CD14-positive monocyte (primary cell): ENCODE measurements at regions not wholly inside any gene's neighbourhood (a gene's known extent, or its start where the extent isn't known, plus 50 kb on each side); places are given as distances from the start of the nearest gene placed in this dataset.

Experiments used
- DNase-seq, 3 donors: peaks; one replicate each; pipeline ENCODE4 v3.0.0-alpha.2; 2011 to 2022
- H2AFZ ChIP-seq: 2 replicates; pipeline ENCODE4 v1.6.0; 2012; ENCODE audit warnings: mild to moderate bottlenecking, low read depth, low read length, inconsistent platforms; ENCODE audit not compliant: insufficient read depth, poor library complexity, severe bottlenecking
- H3K27ac ChIP-seq, 2 donors: 1 replicate in 1 of 2; 2 replicates in 1 of 2; pipeline ENCODE4 v1.5.1; 2012 to 2013; ENCODE audit warnings: low read length in 2 of 2, control low read depth in 1 of 2, inconsistent platforms in 1 of 2, low read depth in 1 of 2, mild to moderate bottlenecking in 1 of 2
- H3K27me3 ChIP-seq, 2 donors: one replicate each; pipeline versions ENCODE4 v1.6.0 to v1.6.1; 2011 to 2013; ENCODE audit warnings: low read length in 2 of 2; ENCODE audit not compliant: control insufficient read depth in 2 of 2, insufficient read depth in 2 of 2
- H3K36me3 ChIP-seq, 2 donors: replicated peaks in 1 of 2; 1 replicate in 1 of 2; 2 replicates in 1 of 2; pipeline versions ENCODE4 v1.5.1 to v1.6.1; 2012 to 2013; ENCODE audit warnings: low read length in 2 of 2, control low read depth in 1 of 2, inconsistent platforms in 1 of 2, mild to moderate bottlenecking in 1 of 2; ENCODE audit not compliant: insufficient read depth in 2 of 2, control insufficient read depth in 1 of 2
- H3K4me1 ChIP-seq, 2 donors: 1 replicate in 1 of 2; 2 replicates in 1 of 2; pipeline versions ENCODE4 v1.5.1 to v1.6.1; 2012 to 2013; ENCODE audit warnings: low read length in 2 of 2, control low read depth in 1 of 2, inconsistent platforms in 1 of 2, mild to moderate bottlenecking in 1 of 2, moderate library complexity in 1 of 2; ENCODE audit not compliant: insufficient read depth in 2 of 2, control insufficient read depth in 1 of 2
- H3K4me2 ChIP-seq: replicated peaks from 2 replicates; pipeline ENCODE3; 2012; ENCODE audit warnings: low read length, moderate library complexity, mild to moderate bottlenecking; ENCODE audit not compliant: poor library complexity, severe bottlenecking; ENCODE audit errors: extremely low read depth
- H3K4me3 ChIP-seq, 3 experiments: fragments of 200-600 bp in 1 of 3; sonication (generic) in 1 of 3; replicated peaks in 1 of 3; 1 replicate in 2 of 3; 2 replicates in 1 of 3; pipeline ENCODE4 v1.5.1; 2011 to 2013; ENCODE audit warnings: low read length in 3 of 3, mild to moderate bottlenecking in 3 of 3, control low read depth in 2 of 3, low read depth in 2 of 3, inconsistent platforms in 1 of 3, moderate library complexity in 1 of 3
- H3K79me2 ChIP-seq: 2 replicates; pipeline ENCODE4 v1.6.0; 2012; ENCODE audit warnings: mild to moderate bottlenecking, control low read depth, inconsistent platforms, low read length, moderate library complexity; ENCODE audit not compliant: insufficient read depth
- H3K9ac ChIP-seq: 2 replicates; pipeline ENCODE4 v1.6.0; 2017; ENCODE audit warnings: low read length, mild to moderate bottlenecking; ENCODE audit not compliant: insufficient read depth, poor library complexity, severe bottlenecking
- H3K9me3 ChIP-seq, 2 donors: replicated peaks in 1 of 2; 1 replicate in 1 of 2; 2 replicates in 1 of 2; pipeline versions ENCODE4 v1.5.1 to v1.6.1; 2012 to 2013; ENCODE audit warnings: low read length in 2 of 2, control low read depth in 1 of 2; ENCODE audit not compliant: control insufficient read depth in 1 of 2, insufficient read depth in 1 of 2
- H4K20me1 ChIP-seq: 2 replicates; pipeline ENCODE4 v1.6.0; 2012; ENCODE audit warnings: mild to moderate bottlenecking, low read length, control low read depth, moderate library complexity; ENCODE audit not compliant: insufficient read depth
- H3K27ac Mint-ChIP-seq, 7 donors: one replicate each; pipeline ENCODE4 v1.8.0; 2020; ENCODE audit warnings: mild to moderate bottlenecking in 7 of 7, mixed read lengths in 7 of 7, moderate library complexity in 6 of 7, inconsistent platforms in 2 of 7
- H3K27me3 Mint-ChIP-seq, 3 donors: one replicate each; pipeline ENCODE4 v1.8.0; 2021 to 2022; ENCODE audit warnings: low read depth in 3 of 3, mild to moderate bottlenecking in 3 of 3, mixed read lengths in 3 of 3, moderate library complexity in 3 of 3, inconsistent platforms in 1 of 3
- H3K36me3 Mint-ChIP-seq, 2 donors: one replicate each; pipeline ENCODE4 v1.8.0; 2020; ENCODE audit warnings: mixed read lengths in 2 of 2, inconsistent platforms in 1 of 2, mild to moderate bottlenecking in 1 of 2
- H3K4me1 Mint-ChIP-seq: one replicate; pipeline ENCODE4 v1.8.0; 2020; ENCODE audit warnings: mild to moderate bottlenecking, mixed read lengths
- H3K4me3 Mint-ChIP-seq, 2 donors: one replicate each; pipeline ENCODE4 v1.8.0; 2020; ENCODE audit warnings: mild to moderate bottlenecking in 2 of 2, mixed read lengths in 2 of 2, moderate library complexity in 1 of 2
- H3K9me3 Mint-ChIP-seq, 7 donors: one replicate each; pipeline ENCODE4 v1.8.0; 2020 to 2022; ENCODE audit warnings: mixed read lengths in 7 of 7, mild to moderate bottlenecking in 6 of 7, moderate library complexity in 6 of 7, inconsistent platforms in 2 of 7
- WGBS: methylation state at CpG from one replicate; pipeline ENCODE4 v1.1.5; 2013; ENCODE audit warnings: missing lambda C conversion rate; ENCODE audit not compliant: insufficient coverage; 5-methylcytosine and 5-hydroxymethylcytosine counted together
- intact Hi-C, 2 donors: fragments of 100-400 bp; cut with micrococcal nuclease; formaldehyde crosslinking; loops; one replicate each; pipeline versions ENCODE4 v1.15.0 to v1.15.1; 2023
- TF ChIP-seq, protein P1 (sequence below): fragments of 200-600 bp; IDR thresholded peaks from one replicate; pipeline ENCODE4 v1.8.0; 2022; ENCODE audit warnings: antibody characterized with exemption, mild to moderate bottlenecking

DNA sequence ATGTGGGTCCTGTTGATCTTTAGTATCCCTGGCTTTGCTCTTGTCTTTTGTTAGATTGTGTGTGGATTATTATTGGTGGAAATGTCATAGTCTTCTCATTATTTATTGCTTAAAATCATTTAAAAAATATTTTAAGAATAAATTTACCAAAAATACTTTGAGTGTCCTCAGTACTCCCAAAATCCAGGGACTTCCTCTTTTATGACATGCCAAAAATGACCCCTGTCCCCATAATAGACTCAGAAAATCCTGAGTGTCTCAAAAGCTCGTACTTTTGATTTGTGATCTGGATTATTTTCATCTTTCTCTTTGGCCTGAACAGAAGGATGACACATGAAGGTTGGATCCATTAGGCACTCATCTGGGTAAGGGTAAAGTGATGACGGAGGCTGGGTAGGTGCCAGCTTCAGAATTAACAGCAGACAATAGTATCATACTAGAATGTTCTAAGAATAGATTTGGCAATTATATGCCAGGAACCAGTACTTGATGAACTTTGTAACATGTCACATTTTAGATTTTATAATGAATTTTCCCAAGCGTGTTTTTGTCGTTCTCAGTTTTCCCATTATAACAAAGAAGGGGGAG is 602.2 kb upstream of the CDH8 start:
- H3K27me3 ChIP-seq, result no peaks in the 10 kb centered on the region
- no peak overlapping the region for H3K27ac ChIP-seq
- TF ChIP-seq, protein P1, sequence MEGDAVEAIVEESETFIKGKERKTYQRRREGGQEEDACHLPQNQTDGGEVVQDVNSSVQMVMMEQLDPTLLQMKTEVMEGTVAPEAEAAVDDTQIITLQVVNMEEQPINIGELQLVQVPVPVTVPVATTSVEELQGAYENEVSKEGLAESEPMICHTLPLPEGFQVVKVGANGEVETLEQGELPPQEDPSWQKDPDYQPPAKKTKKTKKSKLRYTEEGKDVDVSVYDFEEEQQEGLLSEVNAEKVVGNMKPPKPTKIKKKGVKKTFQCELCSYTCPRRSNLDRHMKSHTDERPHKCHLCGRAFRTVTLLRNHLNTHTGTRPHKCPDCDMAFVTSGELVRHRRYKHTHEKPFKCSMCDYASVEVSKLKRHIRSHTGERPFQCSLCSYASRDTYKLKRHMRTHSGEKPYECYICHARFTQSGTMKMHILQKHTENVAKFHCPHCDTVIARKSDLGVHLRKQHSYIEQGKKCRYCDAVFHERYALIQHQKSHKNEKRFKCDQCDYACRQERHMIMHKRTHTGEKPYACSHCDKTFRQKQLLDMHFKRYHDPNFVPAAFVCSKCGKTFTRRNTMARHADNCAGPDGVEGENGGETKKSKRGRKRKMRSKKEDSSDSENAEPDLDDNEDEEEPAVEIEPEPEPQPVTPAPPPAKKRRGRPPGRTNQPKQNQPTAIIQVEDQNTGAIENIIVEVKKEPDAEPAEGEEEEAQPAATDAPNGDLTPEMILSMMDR, result no peak
- no CpG with 5 or more reads among the region's 4 CpGs for WGBS
- H4K20me1 ChIP-seq, result no peaks in the 10 kb centered on the region
- H3K4me3 ChIP-seq, result no peak overlapping the region
- H2AFZ ChIP-seq, result no peak overlapping the region
- Mint-ChIP-seq H3K9me3 (peaks cover 0 to 11% (median 4%) of the 10 kb centered on the region in 7 donors), H3K27ac (no peak overlapping the region), H3K4me3 (no peak overlapping the region), H3K36me3 (no peaks in the 10 kb centered on the region), H3K27me3 (no peaks in the 10 kb centered on the region), H3K4me1 (no peaks in the 10 kb centered on the region)
- no peak overlapping the region for H3K9ac ChIP-seq
- intact Hi-C loops, result no loop called here
- H3K79me2 ChIP-seq, result no peaks in the 10 kb centered on the region
- DNase-seq, result no peak
- H3K9me3 ChIP-seq, result peaks cover 0 to 8% of the 10 kb centered on the region in 2 donors
- no peak overlapping the region for H3K4me2 ChIP-seq
- H3K36me3 ChIP-seq, result no peaks in the 10 kb centered on the region
- H3K4me1 ChIP-seq, result no peaks in the 10 kb centered on the region

DNA sequence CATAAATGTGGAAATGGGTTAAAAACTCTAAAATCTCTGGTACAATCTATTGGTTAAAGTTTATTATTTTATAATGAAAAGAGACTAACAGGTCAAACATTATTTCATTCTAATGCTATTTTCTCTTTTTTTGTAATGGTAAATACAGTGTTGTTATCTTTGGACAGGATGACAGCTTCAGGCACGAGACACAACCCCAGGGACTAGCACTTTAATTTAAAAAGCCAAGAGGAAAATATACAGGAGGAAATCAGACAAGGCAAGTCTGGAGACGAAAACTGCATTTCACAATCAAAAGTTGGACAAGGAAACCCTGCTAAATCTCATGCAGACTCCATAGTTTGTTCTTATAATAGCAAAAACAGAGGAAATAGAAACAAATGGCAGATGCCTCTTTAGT is 589.1 kb upstream of the CDH8 start:
- Mint-ChIP-seq H3K27me3 (no peaks in the 10 kb centered on the region), H3K27ac (no peak overlapping the region), H3K4me1 (no peaks in the 10 kb centered on the region), H3K4me3 (no peak overlapping the region), H3K9me3 (peaks cover 0 to 9% (median 0%) of the 10 kb centered on the region in 7 donors), H3K36me3 (no peaks in the 10 kb centered on the region)
- no peaks in the 10 kb centered on the region for H3K4me1 ChIP-seq
- TF ChIP-seq, protein P1, result no peak
- no peaks in the 10 kb centered on the region for H3K9me3 ChIP-seq
- no peak overlapping the region for H3K9ac ChIP-seq
- no CpG with 5 or more reads among the region's 2 CpGs for WGBS
- no peak overlapping the region for H3K4me2 ChIP-seq
- no peaks in the 10 kb centered on the region for H3K36me3 ChIP-seq
- H3K27ac ChIP-seq, result no peak overlapping the region
- no peak for DNase-seq
- no peak overlapping the region for H3K4me3 ChIP-seq
- intact Hi-C loops, result no loop called here
- H4K20me1 ChIP-seq, result no peaks in the 10 kb centered on the region
- no peaks in the 10 kb centered on the region for H3K79me2 ChIP-seq
- H2AFZ ChIP-seq, result no peak overlapping the region
- H3K27me3 ChIP-seq, result no peaks in the 10 kb centered on the region
